GM12878 (cell line): ENCODE measurements at regions not wholly inside any gene's neighbourhood (a gene's known extent, or its start where the extent isn't known, plus 50 kb on each side); places are given as distances from the start of the nearest gene placed in this dataset.

Source experiments
- ATAC-seq: fragments of 200-7000 bp; cut with Tn5 transposase; 3 replicates; pipeline ENCODE4 v1.9.1; 2020; ENCODE audit warnings: mild to moderate bottlenecking, moderate library complexity
- BruUV-seq: library from RNA; stranded (reverse); fragments of 400-500 nt; replicated peaks from 2 replicates; lab custom pipeline; 2021; lab: Mats Ljungman, UMichigan
- CTCF ChIA-PET: fragments of 300-600 bp; sonication (Branson Sonifier 250); formaldehyde crosslinking; extraction: SDS; loops from one replicate; lab custom pipeline; 2021; ENCODE audit warnings: inconsistent platforms; lab: Yijun Ruan, JAX
- POLR2A ChIA-PET: fragments of 350-600 bp; formaldehyde crosslinking; extraction: SDS; loops from one replicate; lab custom pipeline; 2021; ENCODE audit warnings: inconsistent platforms; lab: Charles Lee
- RAD21 ChIA-PET: fragments of 300-600 bp; sonication (Branson Sonifier 250); formaldehyde crosslinking; loops from one replicate; lab custom pipeline; 2023; ENCODE audit warnings: antibody characterized with exemption; ENCODE audit not compliant: unreplicated experiment; lab: Charles Lee
- SMC1A ChIA-PET: fragments of 300-600 bp; sonication (Branson Sonifier 250); formaldehyde crosslinking; loops from one replicate; lab custom pipeline; 2023; ENCODE audit not compliant: unreplicated experiment, uncharacterized antibody; lab: Charles Lee
- DNase-seq: peaks from one replicate; pipeline ENCODE4 v3.0.0-alpha.2; 2011; ENCODE audit warnings: low read depth, low spot score
- FAIRE-seq: peaks from 3 replicates; lab custom pipeline; 2011; peaks lifted over from hg19 to GRCh38; lab: Jason Lieb, UNC
- H2AFZ ChIP-seq: 2 replicates; pipeline ENCODE4 v1.6.0; 2011; ENCODE audit warnings: low read depth, low read length, control low read depth; ENCODE audit not compliant: control insufficient read depth
- H3K27ac ChIP-seq: 2 replicates; pipeline ENCODE4 v1.5.1; 2011; ENCODE audit warnings: control low read depth; ENCODE audit not compliant: control insufficient read depth, insufficient read depth
- H3K27me3 ChIP-seq, 2 experiments: replicated peaks in 1 of 2; 2 replicates each; pipeline versions ENCODE4 v1.6.0 to v1.6.1; 2011; ENCODE audit warnings: low read length in 1 of 2; ENCODE audit not compliant: control insufficient read depth in 2 of 2, insufficient read depth in 2 of 2
- H3K36me3 ChIP-seq, 2 experiments: 2 replicates each; pipeline ENCODE4 v1.5.1; 2011; ENCODE audit warnings: low read length in 1 of 2; ENCODE audit not compliant: control insufficient read depth in 2 of 2, insufficient read depth in 2 of 2
- H3K4me1 ChIP-seq: 2 replicates; pipeline ENCODE4 v1.6.1; 2011; ENCODE audit warnings: mild to moderate bottlenecking, low read length, moderate library complexity, mixed read lengths; ENCODE audit not compliant: control insufficient read depth, insufficient read depth
- H3K4me2 ChIP-seq: 2 replicates; pipeline ENCODE4 v1.6.0; 2011; ENCODE audit warnings: control low read depth; ENCODE audit not compliant: control insufficient read depth, insufficient read depth
- H3K4me3 ChIP-seq: fragments of 200-600 bp; sonication (generic); 2 replicates; pipeline ENCODE4 v1.5.1; 2016
- H3K79me2 ChIP-seq: 2 replicates; pipeline ENCODE4 v1.6.0; 2011; ENCODE audit warnings: low read length; ENCODE audit not compliant: control insufficient read depth, insufficient read depth
- H3K9ac ChIP-seq: 2 replicates; pipeline ENCODE4 v1.8.0; 2011; ENCODE audit warnings: low read length, control low read depth, mixed read lengths; ENCODE audit not compliant: control insufficient read depth, insufficient read depth
- H3K9me3 ChIP-seq: replicated peaks from 3 replicates; pipeline ENCODE4 v1.5.1; 2011; ENCODE audit warnings: mild to moderate bottlenecking, low read length; ENCODE audit not compliant: control insufficient read depth, insufficient read depth
- H4K20me1 ChIP-seq: 2 replicates; pipeline ENCODE4 v1.6.0; 2011; ENCODE audit not compliant: control insufficient read depth, insufficient read depth
- BHLHE40 ChIP-seq, 2 experiments: fragments of 450-650 bp in 1 of 2; IDR thresholded peaks; 2 replicates each; pipeline ENCODE4 v1.6.1; 2011 to 2017; ENCODE audit warnings: low read depth in 2 of 2, borderline replicate concordance in 1 of 2, improper control_type of control experiment in 1 of 2, low read length in 1 of 2, mild to moderate bottlenecking in 1 of 2
- CREM ChIP-seq: IDR thresholded peaks from 2 replicates; pipeline ENCODE4 v1.6.1; 2014; ENCODE audit warnings: antibody characterized with exemption, low read depth
- CUX1 ChIP-seq: IDR thresholded peaks from 2 replicates; pipeline ENCODE4 v1.6.1; 2012; ENCODE audit warnings: improper control_type of control experiment, low read depth, low read length; ENCODE audit not compliant: insufficient replicate concordance
- POLR2AphosphoS5 ChIP-seq: IDR thresholded peaks from 2 replicates; pipeline ENCODE4 v1.6.1; 2011; ENCODE audit warnings: mild to moderate bottlenecking, low read length, inconsistent platforms
- RB1 ChIP-seq: fragments of 450-650 bp; formaldehyde crosslinking; IDR thresholded peaks from 2 replicates; pipeline ENCODE4 v1.6.1; 2017; ENCODE audit warnings: mild to moderate bottlenecking, borderline replicate concordance
- ZBED1 ChIP-seq: IDR thresholded peaks from 2 replicates; pipeline ENCODE4 v1.6.1; 2016; ENCODE audit warnings: borderline replicate concordance
- WGBS: methylation state at CpG from one replicate; pipeline ENCODE4 v1.1.6; 2016; ENCODE audit warnings: low lambda C conversion rate; ENCODE audit not compliant: insufficient replicate concordance, insufficient coverage; ENCODE audit errors: missing lambda C conversion rate; 5-methylcytosine and 5-hydroxymethylcytosine counted together
- in situ Hi-C: fragments of 300-500 bp; cut with MboI; formaldehyde crosslinking; loops from 9 replicates; pipeline ENCODE4 v1.14.3; 2018; ENCODE audit warnings: mixed read lengths
- intact Hi-C: fragments of 100-400 bp; cut with micrococcal nuclease; formaldehyde crosslinking; loops from one replicate; pipeline ENCODE4 v1.14.2; 2022; ENCODE audit not compliant: unreplicated experiment
- TF ChIP-seq, protein P1 (sequence below): fragments of 150-350 bp; IDR thresholded peaks from 2 replicates; pipeline ENCODE4 v1.6.1; 2016; ENCODE audit warnings: low read depth, low read length

DNA sequence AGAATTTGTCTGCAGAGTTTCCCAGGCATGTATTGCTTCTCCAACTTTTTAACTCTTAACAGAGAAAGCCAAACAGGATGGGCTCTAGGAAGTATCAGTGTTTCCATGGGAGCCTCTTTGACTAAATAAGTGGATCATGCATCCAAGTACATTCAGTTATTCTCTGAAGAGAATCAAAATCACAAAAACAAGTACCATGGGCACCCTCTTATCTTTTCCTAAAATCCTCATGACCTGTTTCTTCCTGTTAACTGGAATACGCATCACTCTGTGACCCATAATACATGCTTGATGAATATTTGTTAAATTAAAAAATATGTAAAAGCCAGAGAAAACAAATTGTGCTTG lies 186.9 kb upstream of the MGMT start:
- no peaks in the 10 kb centered on the region for H4K20me1 ChIP-seq
- no peak for ATAC-seq
- no peak for FAIRE-seq
- ChIA-PET RAD21 (no interaction called here), SMC1A (no interaction called here), CTCF (no interaction called here), POLR2A (no interaction called here)
- intact Hi-C loops = no loop called here
- BruUV-seq = no TSS peak
- H3K9me3 ChIP-seq = no peaks in the 10 kb centered on the region
- in situ Hi-C loops = no loop called here
- H3K27ac ChIP-seq = no peak overlapping the region
- no peak overlapping the region for H3K4me3 ChIP-seq
- 25% methylated on average over 1 of the region's 1 CpG for WGBS
- H3K9ac ChIP-seq = no peak overlapping the region
- no peaks in the 10 kb centered on the region for H3K4me1 ChIP-seq
- DNase-seq = no peak
- no peak overlapping the region for H2AFZ ChIP-seq
- no peak overlapping the region for H3K4me2 ChIP-seq
- no peaks in the 10 kb centered on the region for H3K79me2 ChIP-seq
- no peaks in the 10 kb centered on the region for H3K27me3 ChIP-seq
- H3K36me3 ChIP-seq = no peaks in the 10 kb centered on the region
- no peak for TF ChIP-seq RB1

GRCh38 chr10:129280908-129281586 lies 186.0 kb upstream of the MGMT start:
- ChIA-PET CTCF (no interaction called here), POLR2A (no interaction called here), RAD21 (no interaction called here), SMC1A (no interaction called here)
- Histone ChIP-seq H3K79me2 (no peaks in the 10 kb centered on the region), H4K20me1 (no peaks in the 10 kb centered on the region), H3K36me3 (no peaks in the 10 kb centered on the region), H3K4me1 (no peaks in the 10 kb centered on the region), H3K27me3 (no peaks in the 10 kb centered on the region), H3K9ac (no peak overlapping the region), H3K4me2 (no peak overlapping the region), H2AFZ (no peak overlapping the region), H3K4me3 (no peak overlapping the region), H3K9me3 (no peaks in the 10 kb centered on the region), H3K27ac (no peak overlapping the region)
- in situ Hi-C loops (no loop called here), intact Hi-C loops (no loop called here)
- 0% methylated on average over 3 of the region's 3 CpGs for WGBS
- no peak for DNase-seq
- FAIRE-seq = no peak
- ATAC-seq = no peak
- BruUV-seq = no TSS peak
- TF ChIP-seq CREM (no peak), BHLHE40 (IDR thresholded peaks at IDR 0.05; ENCODE audit: borderline replicate concordance in 1 of 2, low read depth in 2 of 2, low read length in 1 of 2) (no peak), POLR2AphosphoS5 (no peak), ZBED1 (no peak), CUX1 (no peak)
- TF ChIP-seq, protein P1, sequence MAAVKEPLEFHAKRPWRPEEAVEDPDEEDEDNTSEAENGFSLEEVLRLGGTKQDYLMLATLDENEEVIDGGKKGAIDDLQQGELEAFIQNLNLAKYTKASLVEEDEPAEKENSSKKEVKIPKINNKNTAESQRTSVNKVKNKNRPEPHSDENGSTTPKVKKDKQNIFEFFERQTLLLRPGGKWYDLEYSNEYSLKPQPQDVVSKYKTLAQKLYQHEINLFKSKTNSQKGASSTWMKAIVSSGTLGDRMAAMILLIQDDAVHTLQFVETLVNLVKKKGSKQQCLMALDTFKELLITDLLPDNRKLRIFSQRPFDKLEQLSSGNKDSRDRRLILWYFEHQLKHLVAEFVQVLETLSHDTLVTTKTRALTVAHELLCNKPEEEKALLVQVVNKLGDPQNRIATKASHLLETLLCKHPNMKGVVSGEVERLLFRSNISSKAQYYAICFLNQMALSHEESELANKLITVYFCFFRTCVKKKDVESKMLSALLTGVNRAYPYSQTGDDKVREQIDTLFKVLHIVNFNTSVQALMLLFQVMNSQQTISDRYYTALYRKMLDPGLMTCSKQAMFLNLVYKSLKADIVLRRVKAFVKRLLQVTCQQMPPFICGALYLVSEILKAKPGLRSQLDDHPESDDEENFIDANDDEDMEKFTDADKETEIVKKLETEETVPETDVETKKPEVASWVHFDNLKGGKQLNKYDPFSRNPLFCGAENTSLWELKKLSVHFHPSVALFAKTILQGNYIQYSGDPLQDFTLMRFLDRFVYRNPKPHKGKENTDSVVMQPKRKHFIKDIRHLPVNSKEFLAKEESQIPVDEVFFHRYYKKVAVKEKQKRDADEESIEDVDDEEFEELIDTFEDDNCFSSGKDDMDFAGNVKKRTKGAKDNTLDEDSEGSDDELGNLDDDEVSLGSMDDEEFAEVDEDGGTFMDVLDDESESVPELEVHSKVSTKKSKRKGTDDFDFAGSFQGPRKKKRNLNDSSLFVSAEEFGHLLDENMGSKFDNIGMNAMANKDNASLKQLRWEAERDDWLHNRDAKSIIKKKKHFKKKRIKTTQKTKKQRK = no peak
